H1 (cell line): ENCODE measurements at regions not wholly inside any gene's neighbourhood (a gene's known extent, or its start where the extent isn't known, plus 50 kb on each side); places are given as distances from the start of the nearest gene placed in this dataset.

Experiments
- BRCA1 ChIP-seq: IDR thresholded peaks from 2 replicates; pipeline ENCODE4 v1.6.1; 2012; ENCODE audit warnings: low read depth, low read length, improper control_type of control experiment
- HDAC6 ChIP-seq: IDR thresholded peaks from one replicate; pipeline ENCODE4 v1.7.1; 2012; ENCODE audit warnings: low read depth, mild to moderate bottlenecking, inconsistent platforms, low read length, moderate library complexity
- JUND ChIP-seq: IDR thresholded peaks from 2 replicates; pipeline ENCODE4 v1.6.1; 2011; ENCODE audit warnings: mild to moderate bottlenecking, improper control_type of control experiment, low read length
- KDM1A ChIP-seq: fragments of 200-600, 300-600 bp; sonication (generic); IDR thresholded peaks from 2 replicates; pipeline ENCODE4 v1.7.1; 2016; ENCODE audit warnings: mild to moderate bottlenecking, low read length, borderline replicate concordance
- PHF8 ChIP-seq: fragments of 200-600 bp; sonication (generic); conservative IDR thresholded peaks from 2 replicates; pipeline ENCODE4 v1.7.1; 2012; ENCODE audit warnings: low read depth, mild to moderate bottlenecking, inconsistent platforms, low read length, moderate library complexity
- ZNF274 ChIP-seq: IDR thresholded peaks from 2 replicates; pipeline ENCODE4 v1.7.0; 2012; ENCODE audit warnings: low read length, borderline replicate concordance; ENCODE audit errors: extremely low read depth
- TF ChIP-seq, protein P1 (sequence below): fragments of 300-600 bp; sonication (generic); IDR thresholded peaks from 2 replicates; pipeline ENCODE4 v1.7.1; 2012; ENCODE audit warnings: low read length, moderate library complexity, mild to moderate bottlenecking, inconsistent platforms; ENCODE audit not compliant: insufficient replicate concordance
- TF ChIP-seq, protein P2 (sequence below): IDR thresholded peaks from 2 replicates; pipeline ENCODE4 v1.6.1; 2011; ENCODE audit warnings: low read length, improper control_type of control experiment
- TF ChIP-seq, protein P3 (sequence below): IDR thresholded peaks from 2 replicates; pipeline ENCODE4 v1.6.1; 2012; ENCODE audit warnings: low read length, inconsistent platforms

DNA sequence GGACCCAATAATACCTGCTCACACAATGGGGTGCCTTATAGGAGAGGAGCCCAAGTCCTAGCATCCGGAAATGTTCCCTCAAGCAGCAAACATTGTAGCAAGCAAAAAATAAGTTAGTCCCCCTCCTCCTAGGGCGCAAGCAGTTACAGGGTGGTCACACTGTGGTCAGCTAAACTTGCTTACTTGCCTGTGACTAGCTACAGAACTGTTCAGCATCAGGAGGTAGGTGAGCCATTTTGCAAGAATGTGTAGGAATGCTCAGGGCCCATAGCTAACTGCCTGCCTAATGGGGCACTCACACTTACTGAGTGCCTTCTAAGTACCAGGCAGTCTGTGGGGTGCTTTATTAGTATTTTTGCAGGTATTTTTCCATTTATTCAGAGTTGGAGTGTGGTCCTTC lies 154.6 kb upstream of the GRIN2B start (continued):
- TF ChIP-seq, protein P1, sequence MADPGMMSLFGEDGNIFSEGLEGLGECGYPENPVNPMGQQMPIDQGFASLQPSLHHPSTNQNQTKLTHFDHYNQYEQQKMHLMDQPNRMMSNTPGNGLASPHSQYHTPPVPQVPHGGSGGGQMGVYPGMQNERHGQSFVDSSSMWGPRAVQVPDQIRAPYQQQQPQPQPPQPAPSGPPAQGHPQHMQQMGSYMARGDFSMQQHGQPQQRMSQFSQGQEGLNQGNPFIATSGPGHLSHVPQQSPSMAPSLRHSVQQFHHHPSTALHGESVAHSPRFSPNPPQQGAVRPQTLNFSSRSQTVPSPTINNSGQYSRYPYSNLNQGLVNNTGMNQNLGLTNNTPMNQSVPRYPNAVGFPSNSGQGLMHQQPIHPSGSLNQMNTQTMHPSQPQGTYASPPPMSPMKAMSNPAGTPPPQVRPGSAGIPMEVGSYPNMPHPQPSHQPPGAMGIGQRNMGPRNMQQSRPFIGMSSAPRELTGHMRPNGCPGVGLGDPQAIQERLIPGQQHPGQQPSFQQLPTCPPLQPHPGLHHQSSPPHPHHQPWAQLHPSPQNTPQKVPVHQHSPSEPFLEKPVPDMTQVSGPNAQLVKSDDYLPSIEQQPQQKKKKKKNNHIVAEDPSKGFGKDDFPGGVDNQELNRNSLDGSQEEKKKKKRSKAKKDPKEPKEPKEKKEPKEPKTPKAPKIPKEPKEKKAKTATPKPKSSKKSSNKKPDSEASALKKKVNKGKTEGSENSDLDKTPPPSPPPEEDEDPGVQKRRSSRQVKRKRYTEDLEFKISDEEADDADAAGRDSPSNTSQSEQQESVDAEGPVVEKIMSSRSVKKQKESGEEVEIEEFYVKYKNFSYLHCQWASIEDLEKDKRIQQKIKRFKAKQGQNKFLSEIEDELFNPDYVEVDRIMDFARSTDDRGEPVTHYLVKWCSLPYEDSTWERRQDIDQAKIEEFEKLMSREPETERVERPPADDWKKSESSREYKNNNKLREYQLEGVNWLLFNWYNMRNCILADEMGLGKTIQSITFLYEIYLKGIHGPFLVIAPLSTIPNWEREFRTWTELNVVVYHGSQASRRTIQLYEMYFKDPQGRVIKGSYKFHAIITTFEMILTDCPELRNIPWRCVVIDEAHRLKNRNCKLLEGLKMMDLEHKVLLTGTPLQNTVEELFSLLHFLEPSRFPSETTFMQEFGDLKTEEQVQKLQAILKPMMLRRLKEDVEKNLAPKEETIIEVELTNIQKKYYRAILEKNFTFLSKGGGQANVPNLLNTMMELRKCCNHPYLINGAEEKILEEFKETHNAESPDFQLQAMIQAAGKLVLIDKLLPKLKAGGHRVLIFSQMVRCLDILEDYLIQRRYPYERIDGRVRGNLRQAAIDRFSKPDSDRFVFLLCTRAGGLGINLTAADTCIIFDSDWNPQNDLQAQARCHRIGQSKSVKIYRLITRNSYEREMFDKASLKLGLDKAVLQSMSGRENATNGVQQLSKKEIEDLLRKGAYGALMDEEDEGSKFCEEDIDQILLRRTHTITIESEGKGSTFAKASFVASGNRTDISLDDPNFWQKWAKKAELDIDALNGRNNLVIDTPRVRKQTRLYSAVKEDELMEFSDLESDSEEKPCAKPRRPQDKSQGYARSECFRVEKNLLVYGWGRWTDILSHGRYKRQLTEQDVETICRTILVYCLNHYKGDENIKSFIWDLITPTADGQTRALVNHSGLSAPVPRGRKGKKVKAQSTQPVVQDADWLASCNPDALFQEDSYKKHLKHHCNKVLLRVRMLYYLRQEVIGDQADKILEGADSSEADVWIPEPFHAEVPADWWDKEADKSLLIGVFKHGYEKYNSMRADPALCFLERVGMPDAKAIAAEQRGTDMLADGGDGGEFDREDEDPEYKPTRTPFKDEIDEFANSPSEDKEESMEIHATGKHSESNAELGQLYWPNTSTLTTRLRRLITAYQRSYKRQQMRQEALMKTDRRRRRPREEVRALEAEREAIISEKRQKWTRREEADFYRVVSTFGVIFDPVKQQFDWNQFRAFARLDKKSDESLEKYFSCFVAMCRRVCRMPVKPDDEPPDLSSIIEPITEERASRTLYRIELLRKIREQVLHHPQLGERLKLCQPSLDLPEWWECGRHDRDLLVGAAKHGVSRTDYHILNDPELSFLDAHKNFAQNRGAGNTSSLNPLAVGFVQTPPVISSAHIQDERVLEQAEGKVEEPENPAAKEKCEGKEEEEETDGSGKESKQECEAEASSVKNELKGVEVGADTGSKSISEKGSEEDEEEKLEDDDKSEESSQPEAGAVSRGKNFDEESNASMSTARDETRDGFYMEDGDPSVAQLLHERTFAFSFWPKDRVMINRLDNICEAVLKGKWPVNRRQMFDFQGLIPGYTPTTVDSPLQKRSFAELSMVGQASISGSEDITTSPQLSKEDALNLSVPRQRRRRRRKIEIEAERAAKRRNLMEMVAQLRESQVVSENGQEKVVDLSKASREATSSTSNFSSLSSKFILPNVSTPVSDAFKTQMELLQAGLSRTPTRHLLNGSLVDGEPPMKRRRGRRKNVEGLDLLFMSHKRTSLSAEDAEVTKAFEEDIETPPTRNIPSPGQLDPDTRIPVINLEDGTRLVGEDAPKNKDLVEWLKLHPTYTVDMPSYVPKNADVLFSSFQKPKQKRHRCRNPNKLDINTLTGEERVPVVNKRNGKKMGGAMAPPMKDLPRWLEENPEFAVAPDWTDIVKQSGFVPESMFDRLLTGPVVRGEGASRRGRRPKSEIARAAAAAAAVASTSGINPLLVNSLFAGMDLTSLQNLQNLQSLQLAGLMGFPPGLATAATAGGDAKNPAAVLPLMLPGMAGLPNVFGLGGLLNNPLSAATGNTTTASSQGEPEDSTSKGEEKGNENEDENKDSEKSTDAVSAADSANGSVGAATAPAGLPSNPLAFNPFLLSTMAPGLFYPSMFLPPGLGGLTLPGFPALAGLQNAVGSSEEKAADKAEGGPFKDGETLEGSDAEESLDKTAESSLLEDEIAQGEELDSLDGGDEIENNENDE: no peak
- TF ChIP-seq, protein P2, sequence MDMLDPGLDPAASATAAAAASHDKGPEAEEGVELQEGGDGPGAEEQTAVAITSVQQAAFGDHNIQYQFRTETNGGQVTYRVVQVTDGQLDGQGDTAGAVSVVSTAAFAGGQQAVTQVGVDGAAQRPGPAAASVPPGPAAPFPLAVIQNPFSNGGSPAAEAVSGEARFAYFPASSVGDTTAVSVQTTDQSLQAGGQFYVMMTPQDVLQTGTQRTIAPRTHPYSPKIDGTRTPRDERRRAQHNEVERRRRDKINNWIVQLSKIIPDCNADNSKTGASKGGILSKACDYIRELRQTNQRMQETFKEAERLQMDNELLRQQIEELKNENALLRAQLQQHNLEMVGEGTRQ: no peak
- TF ChIP-seq, protein P3, sequence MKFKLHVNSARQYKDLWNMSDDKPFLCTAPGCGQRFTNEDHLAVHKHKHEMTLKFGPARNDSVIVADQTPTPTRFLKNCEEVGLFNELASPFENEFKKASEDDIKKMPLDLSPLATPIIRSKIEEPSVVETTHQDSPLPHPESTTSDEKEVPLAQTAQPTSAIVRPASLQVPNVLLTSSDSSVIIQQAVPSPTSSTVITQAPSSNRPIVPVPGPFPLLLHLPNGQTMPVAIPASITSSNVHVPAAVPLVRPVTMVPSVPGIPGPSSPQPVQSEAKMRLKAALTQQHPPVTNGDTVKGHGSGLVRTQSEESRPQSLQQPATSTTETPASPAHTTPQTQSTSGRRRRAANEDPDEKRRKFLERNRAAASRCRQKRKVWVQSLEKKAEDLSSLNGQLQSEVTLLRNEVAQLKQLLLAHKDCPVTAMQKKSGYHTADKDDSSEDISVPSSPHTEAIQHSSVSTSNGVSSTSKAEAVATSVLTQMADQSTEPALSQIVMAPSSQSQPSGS: no peak
- TF ChIP-seq HDAC6 (no peak), BRCA1 (no peak), PHF8 (no peak), JUND (no peak), ZNF274 (no peak), KDM1A (no peak)
